ENCODE measurements at regions not wholly inside any gene's neighbourhood (a gene's known extent, or its start where the extent isn't known, plus 50 kb on each side); places are given as distances from the start of the nearest gene placed in this dataset.

- FAIRE-seq: no peak
- H3K36me3 ChIP-seq (ENCODE audit: control insufficient read depth, insufficient read depth, low read length): no peaks in the 10 kb centered on the region
- TF ChIP-seq CTCF (IDR thresholded peaks at IDR 0.05; ENCODE audit: insufficient read depth, low read length, severe bottlenecking): no peak
These were observed 50.3 kb upstream of the FNDC1 start for GRCh38 chr6:159118924-159119323.

GRCh38 chr6:159117563-159117962, 51.6 kb upstream of the FNDC1 start:
- H3K36me3 ChIP-seq (ENCODE audit: control insufficient read depth, insufficient read depth, low read length): no peaks in the 10 kb centered on the region
- H3K27me3 ChIP-seq (ENCODE audit: control insufficient read depth, insufficient read depth, low read length): peaks cover 2% of the 10 kb centered on the region
- DNase-seq (ENCODE audit: low read depth) (no peak), FAIRE-seq (peak; percentile 36)
- no peak overlapping the region for H3K4me3 ChIP-seq (ENCODE audit: low read depth, low read length)
- no peak for TF ChIP-seq CTCF (IDR thresholded peaks at IDR 0.05; ENCODE audit: insufficient read depth, low read length, severe bottlenecking)

More at GRCh38 chr6:159118924-159119323, 50.3 kb upstream of the FNDC1 start:
- Histone ChIP-seq H3K27me3 (ENCODE audit: control insufficient read depth, insufficient read depth, low read length) (peaks cover 2% of the 10 kb centered on the region), H3K4me3 (ENCODE audit: low read depth, low read length) (no peak overlapping the region)
- no peak for DNase-seq (ENCODE audit: low read depth)

- Histone ChIP-seq H3K36me3 (ENCODE audit: control insufficient read depth, insufficient read depth, low read length) (no peaks in the 10 kb centered on the region), H3K4me3 (ENCODE audit: low read depth, low read length) (no peak overlapping the region), H3K27me3 (ENCODE audit: control insufficient read depth, insufficient read depth, low read length) (peaks cover 2% of the 10 kb centered on the region)
- FAIRE-seq: no peak
- DNase-seq (ENCODE audit: low read depth): peak; percentile 3
- no peak for TF ChIP-seq CTCF (IDR thresholded peaks at IDR 0.05; ENCODE audit: insufficient read depth, low read length, severe bottlenecking)
These were observed 52.2 kb upstream of the FNDC1 start for GRCh38 chr6:159117046-159117445.

DNA sequence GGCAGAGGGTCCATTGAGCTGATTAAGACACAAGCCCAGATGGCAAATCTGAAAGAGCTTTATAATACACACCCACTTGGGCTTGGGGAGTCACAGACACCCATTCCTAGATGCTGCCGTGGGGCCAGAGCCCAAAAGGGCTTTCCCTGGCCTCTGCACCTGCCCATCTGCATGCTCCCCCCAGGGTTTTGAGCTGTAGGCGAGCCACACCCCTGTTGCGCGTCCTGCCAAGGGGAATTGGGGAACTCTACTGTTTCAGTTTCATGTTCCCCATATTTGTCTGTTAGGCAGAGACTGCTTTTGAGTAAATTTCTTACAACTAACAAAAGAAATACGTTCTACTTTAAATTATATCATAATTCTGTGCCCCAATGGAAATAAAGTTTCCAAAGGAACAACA, 52.9 kb upstream of the FNDC1 start:
- no peak for TF ChIP-seq CTCF (IDR thresholded peaks at IDR 0.05; ENCODE audit: insufficient read depth, low read length, severe bottlenecking)
- DNase-seq (ENCODE audit: low read depth) (no peak), FAIRE-seq (no peak)
- Histone ChIP-seq H3K27me3 (ENCODE audit: control insufficient read depth, insufficient read depth, low read length) (peaks cover 2% of the 10 kb centered on the region), H3K4me3 (ENCODE audit: low read depth, low read length) (no peak overlapping the region), H3K36me3 (ENCODE audit: control insufficient read depth, insufficient read depth, low read length) (no peaks in the 10 kb centered on the region)

DNA sequence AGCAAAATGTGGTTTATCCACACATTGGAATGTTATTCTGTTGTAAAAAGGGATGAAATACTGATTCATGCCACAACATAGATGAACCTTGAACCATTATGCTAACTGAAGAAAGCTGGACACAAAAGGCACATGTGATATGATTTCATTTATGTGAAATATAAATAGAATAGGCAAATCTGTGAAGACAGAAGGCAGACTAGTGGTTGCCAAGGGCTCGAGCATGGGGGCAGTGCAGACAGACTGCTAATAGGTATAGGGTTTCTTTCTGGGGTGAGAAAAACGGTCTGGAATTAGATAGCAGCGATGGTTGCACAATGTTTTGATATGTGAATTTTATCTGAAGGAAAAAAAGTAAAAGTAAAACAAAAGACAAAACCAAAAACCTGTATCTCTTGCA, 54.6 kb upstream of the FNDC1 start:
- Histone ChIP-seq H3K27me3 (ENCODE audit: control insufficient read depth, insufficient read depth, low read length) (no peaks in the 10 kb centered on the region), H3K36me3 (ENCODE audit: control insufficient read depth, insufficient read depth, low read length) (no peaks in the 10 kb centered on the region), H3K4me3 (ENCODE audit: low read depth, low read length) (no peak overlapping the region)
- DNase-seq (ENCODE audit: low read depth) (no peak), FAIRE-seq (no peak)
- no peak for TF ChIP-seq CTCF (IDR thresholded peaks at IDR 0.05; ENCODE audit: insufficient read depth, low read length, severe bottlenecking)

GRCh38 chr6:159113223-159113622, 56.0 kb upstream of the FNDC1 start:
- Histone ChIP-seq H3K27me3 (ENCODE audit: control insufficient read depth, insufficient read depth, low read length) (no peaks in the 10 kb centered on the region), H3K36me3 (ENCODE audit: control insufficient read depth, insufficient read depth, low read length) (no peaks in the 10 kb centered on the region), H3K4me3 (ENCODE audit: low read depth, low read length) (no peak overlapping the region)
- TF ChIP-seq CTCF (IDR thresholded peaks at IDR 0.05; ENCODE audit: insufficient read depth, low read length, severe bottlenecking): no peak
- FAIRE-seq (peak; percentile 90), DNase-seq (ENCODE audit: low read depth) (no peak)
